GM12875 (cell line): ENCODE measurements at regions not wholly inside any gene's neighbourhood (a gene's known extent, or its start where the extent isn't known, plus 50 kb on each side); places are given as distances from the start of the nearest gene placed in this dataset.
"Not testable (repeated sequence)": the region's sequence is repeated elsewhere in the genome, so short reads cannot be mapped to it uniquely, and the experiment has no call there.

Experiments used
- H3K4me3 ChIP-seq: one replicate; pipeline ENCODE4 v1.5.1; 2011; ENCODE audit warnings: low read depth, low read length, control low read depth
- CTCF ChIP-seq: IDR thresholded peaks from 2 replicates; pipeline ENCODE4 v1.5.1; 2011; ENCODE audit warnings: low read depth, mild to moderate bottlenecking, control low read depth, inconsistent platforms, low read length, moderate library complexity, borderline replicate concordance; ENCODE audit not compliant: insufficient read depth

- no peak overlapping the region for H3K4me3 ChIP-seq
- TF ChIP-seq CTCF: no peak
These were observed 103.6 kb downstream of the RHOU start for GRCh38 chr1:228838717-228839500.

- H3K4me3 ChIP-seq: no peak overlapping the region
- TF ChIP-seq CTCF: no peak
These were observed 104.4 kb downstream of the RHOU start for GRCh38 chr1:228839656-228840055.

- TF ChIP-seq CTCF: no peak
- H3K4me3 ChIP-seq: no peak overlapping the region
These were observed 106.4 kb downstream of the RHOU start for GRCh38 chr1:228841632-228842031.

- no peak overlapping the region for H3K4me3 ChIP-seq
- no peak for TF ChIP-seq CTCF
These were observed 107.0 kb downstream of the RHOU start for GRCh38 chr1:228842094-228842775.

- no peak overlapping the region for H3K4me3 ChIP-seq
- TF ChIP-seq CTCF: no peak
These were observed 109.8 kb downstream of the RHOU start for GRCh38 chr1:228845101-228845500.

- TF ChIP-seq CTCF: no peak
- H3K4me3 ChIP-seq: no peak overlapping the region
These were observed 111.7 kb downstream of the RHOU start for GRCh38 chr1:228846952-228847351.

- H3K4me3 ChIP-seq: not testable (repeated sequence)
These were observed 112.2 kb downstream of the RHOU start for GRCh38 chr1:228847451-228847850.

GRCh38 chr1:228848406-228848805, 113.1 kb downstream of the RHOU start:
- TF ChIP-seq CTCF: no peak
- H3K4me3 ChIP-seq: no peak overlapping the region
